Hippocampal formation (tissue), 2 donors: ENCODE measurements at regions not wholly inside any gene's neighbourhood (a gene's known extent, or its start where the extent isn't known, plus 50 kb on each side); places are given as distances from the start of the nearest gene placed in this dataset.
"Not testable (repeated sequence)": the region's sequence is repeated elsewhere in the genome, so short reads cannot be mapped to it uniquely, and the experiment has no call there.

Source experiments
- DNase-seq, 2 donors: peaks; one replicate each; lab custom pipeline; 2025; lab: John Stamatoyannopoulos, UW

- no peak for DNase-seq
Measured at GRCh38 chr3:153551536-153552285, 389.7 kb downstream of the RAP2B start.

- DNase-seq: no peak
Measured at GRCh38 chr3:153552887-153553604, 391.0 kb downstream of the RAP2B start.

DNA sequence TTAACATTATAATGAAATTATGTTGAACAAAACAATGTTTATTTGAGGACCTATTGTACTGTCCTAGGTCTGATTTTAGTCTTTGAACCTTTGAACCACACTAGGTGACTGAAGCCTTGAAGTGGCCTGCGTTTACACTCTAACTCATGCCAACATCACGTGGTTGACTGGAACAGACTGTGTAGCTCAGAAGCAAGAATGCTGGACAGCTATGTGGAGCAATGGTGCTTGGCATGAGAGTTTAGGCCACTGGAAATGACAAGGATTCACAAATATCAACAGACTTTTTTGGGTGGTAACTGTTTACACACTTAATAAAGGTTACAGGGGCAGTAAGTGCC, 391.5 kb downstream of the RAP2B start:
- no peak for DNase-seq

GRCh38 chr3:153555919-153556318, 393.9 kb downstream of the RAP2B start:
- no peak for DNase-seq

DNA sequence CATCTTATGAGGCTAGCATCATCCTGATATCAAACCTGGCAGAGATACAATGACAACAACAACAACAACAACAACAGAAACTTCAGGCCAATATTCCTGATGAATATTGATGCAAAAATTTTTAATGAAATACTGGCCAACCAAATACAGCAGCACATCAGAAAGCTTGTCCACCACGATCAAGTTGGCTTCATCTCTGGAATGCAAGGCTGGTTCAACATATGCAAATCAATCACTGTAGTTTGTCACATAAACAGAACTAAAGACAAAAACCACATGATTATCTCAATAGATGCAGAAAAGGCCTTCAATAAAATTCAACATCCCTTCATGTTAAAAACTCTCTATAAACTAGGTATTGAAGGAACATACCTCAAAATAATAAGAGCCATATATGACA, 397.3 kb downstream of the RAP2B start:
- DNase-seq: not testable (repeated sequence)

DNA sequence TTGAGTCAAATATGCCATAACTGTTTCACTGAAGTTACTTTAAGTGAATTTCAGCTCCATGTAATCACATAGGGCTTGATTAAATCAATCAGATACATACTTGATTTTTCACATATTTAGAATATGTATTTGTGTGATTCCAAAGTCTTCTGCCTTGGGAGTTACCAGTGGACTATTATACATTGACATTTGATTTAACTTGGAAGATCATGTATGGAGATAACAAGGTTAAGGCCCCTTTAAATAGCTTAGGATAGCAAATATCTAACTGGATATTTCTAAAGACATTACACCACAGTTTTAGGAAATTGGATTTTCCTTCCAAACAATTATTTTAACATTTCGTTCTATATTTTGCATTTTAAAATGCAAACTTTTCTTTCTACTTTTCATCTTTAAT, 405.0 kb downstream of the RAP2B start:
- no peak for DNase-seq

DNA sequence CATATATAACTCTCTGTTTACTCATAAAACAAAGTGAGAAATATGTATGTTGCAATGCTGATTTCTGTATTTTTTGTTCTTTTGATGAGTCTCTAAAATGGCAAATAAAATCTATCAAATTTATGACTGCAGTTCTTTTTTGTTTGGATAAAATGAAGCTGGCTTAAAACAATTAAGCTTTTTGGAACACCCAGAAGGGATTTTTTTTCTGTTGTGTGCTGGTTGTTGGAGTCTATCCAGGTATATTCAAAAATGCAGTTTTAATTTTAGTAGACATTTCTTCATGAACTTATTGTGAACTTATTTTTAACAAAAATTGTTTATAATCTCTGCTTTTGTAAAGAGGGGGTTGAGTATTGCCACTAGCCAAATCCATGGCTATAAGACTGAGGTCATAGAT, 405.5 kb downstream of the RAP2B start:
- DNase-seq: no peak

DNA sequence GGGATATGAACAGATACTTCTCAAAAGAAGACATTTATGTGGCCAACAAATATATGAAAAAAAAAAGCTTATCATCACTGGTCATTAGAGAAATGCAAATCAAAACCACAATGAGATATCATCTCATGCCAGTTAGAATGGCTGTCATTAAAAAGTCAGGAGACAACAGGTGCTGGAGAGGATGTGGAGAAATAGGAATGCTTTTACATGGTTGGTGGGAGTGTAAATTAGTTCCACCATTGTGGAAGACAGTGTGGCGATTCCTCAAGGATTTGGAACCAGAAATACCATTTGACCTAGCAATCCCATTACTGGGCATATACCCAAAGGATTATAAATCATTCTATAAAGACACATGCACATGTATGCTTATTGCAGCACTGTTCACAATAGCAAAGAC, 408.5 kb downstream of the RAP2B start:
- DNase-seq: not testable (repeated sequence)

DNA sequence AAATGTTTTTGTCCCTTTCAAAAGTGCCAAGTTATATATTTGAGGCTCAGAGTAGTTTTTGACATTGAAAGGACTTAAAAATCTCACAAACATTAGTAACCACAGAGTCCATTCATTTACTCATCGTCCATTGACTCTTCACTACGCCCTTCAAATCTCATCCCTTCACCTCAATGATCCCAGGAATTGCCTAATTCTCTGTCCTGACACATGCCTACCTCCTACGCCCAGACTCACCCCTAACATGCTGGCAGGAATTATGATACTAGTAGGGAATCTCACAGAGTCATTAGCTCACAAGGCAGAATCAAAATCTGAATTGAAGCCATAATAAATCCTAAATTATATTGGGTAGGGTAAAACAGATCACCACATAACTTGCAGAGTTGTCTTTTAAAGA, 410.1 kb downstream of the RAP2B start:
- no peak for DNase-seq

DNA sequence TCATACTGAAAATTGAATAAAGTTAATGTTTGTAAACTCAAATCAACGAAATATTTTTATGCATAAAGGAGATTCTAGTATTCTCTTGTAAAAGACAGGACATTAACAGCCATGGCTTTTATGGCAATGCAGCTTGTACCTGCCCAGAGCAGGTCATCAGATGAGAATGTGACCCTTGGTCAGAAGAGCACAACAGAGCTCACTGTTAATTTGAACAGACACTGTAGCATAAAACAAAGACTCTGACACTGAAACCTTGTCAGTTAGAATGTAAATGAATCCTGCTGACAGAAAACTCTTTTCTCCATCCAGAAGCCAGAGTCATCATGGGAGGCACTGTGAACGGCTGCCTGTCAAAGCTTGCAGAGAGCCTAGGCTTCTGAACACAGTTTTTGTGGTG, 410.6 kb downstream of the RAP2B start:
- DNase-seq: no peak

- DNase-seq: no peak
Measured at GRCh38 chr3:153573481-153573880, 411.5 kb downstream of the RAP2B start.

- no peak for DNase-seq
Measured at GRCh38 chr3:153574445-153574844, 412.4 kb downstream of the RAP2B start.

- no peak for DNase-seq
Measured at GRCh38 chr3:153577059-153577736, 415.2 kb downstream of the RAP2B start.

GRCh38 chr3:153578046-153578445, 416.0 kb downstream of the RAP2B start:
- no peak for DNase-seq

- no peak for DNase-seq
Measured at GRCh38 chr3:153590051-153590450, 428.0 kb downstream of the RAP2B start.

- no peak for DNase-seq
Measured at GRCh38 chr3:153591561-153592245, 429.7 kb downstream of the RAP2B start.

DNA sequence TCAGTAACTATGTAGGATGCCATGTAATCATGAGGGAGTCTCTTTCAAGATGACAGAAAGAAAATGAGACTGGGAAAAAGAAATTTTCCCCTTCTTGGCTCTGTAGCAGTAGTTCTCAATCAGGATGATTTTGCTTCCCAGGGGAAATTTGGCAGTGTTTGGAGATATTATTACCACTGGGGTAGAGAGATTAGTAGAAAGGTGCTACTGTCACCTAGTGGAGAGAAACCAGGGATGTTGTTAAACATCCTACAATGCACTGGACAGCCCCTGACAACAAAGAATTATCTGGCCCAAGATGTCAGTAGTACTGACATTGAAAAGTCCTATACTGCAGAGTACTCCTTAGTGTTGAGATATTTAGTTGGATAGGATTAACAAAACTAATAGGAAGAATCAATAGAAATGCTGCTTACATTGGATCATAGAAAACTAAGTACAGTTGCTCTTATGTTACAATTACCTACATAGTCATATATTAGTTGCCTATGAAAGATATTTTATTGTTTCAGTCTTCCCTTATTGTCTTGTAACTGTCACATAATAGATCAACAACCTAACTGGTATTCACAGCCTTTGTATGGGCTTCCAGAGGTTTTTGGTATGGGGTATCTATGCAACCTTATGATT, 433.3 kb downstream of the RAP2B start:
- DNase-seq: peak in 1 of 2 donors; percentile 29

DNA sequence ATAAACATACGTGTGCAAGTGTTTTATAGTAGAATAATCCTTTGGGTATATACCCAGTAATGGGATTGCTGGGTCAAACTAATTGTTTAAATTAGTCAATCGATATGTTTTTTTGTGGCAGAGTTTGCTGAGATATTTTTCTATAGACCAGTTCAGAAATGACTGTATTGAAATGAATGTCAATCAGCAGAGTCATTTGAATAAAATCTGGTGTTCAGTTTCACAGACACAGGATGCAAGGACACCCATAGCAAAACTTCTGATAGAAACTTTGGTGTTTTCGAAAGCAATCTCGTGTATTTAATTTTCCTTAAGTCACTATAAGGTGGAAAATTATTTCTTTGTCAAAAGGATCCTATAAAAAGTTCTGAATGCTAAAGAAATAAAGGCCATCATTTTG, 434.4 kb downstream of the RAP2B start:
- DNase-seq: no peak

- peak in 1 of 2 donors; percentile 6 for DNase-seq
Measured at GRCh38 chr3:153599685-153600084, 437.7 kb downstream of the RAP2B start.

DNA sequence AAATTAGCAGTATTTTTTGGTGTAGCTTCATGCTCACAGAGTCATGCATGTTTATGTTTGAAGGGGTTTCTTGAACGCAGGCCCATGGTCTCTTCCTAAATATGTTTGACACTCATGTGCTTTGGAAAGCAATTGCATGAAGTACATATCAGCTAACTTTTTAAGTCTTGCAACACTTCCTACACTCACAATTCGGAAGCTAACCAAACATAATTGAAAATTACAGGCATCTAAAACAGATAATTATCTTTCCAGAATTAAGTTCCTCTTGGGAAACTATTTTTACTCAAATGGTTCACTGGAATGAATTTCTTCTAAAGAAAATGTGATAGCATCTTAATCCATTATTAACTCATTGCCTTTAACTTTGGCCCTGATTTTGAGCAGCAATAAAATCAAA, 438.9 kb downstream of the RAP2B start:
- no peak for DNase-seq

- no peak for DNase-seq
Measured at GRCh38 chr3:153601374-153601853, 439.4 kb downstream of the RAP2B start.

DNA sequence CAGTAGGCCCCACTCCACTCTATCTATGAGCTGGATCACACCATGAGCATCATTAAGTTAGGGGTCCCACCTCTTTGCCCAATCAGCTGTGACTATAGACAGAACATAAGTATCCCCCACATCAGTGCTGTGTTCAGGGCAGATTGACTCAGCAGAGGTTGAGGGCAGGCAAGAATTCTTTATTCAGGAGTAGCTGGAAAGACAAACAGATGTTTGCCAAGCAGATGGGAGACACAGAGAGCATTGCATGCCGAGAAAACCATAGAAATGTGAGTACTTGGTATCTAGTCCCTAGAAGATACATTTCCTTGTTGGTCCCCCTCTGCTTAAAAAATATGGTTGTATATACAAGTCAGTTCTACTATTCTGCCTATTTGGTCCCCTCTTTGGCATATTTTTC, 440.8 kb downstream of the RAP2B start:
- no peak for DNase-seq
